Neural progenitor cell (in vitro differentiated cells): ENCODE measurements at regions not wholly inside any gene's neighbourhood (a gene's known extent, or its start where the extent isn't known, plus 50 kb on each side); places are given as distances from the start of the nearest gene placed in this dataset.

ENCODE experiments used
- EZH2 ChIP-seq: fragments of 200-600 bp; sonication (generic); IDR thresholded peaks from 2 replicates; pipeline ENCODE4 v1.6.1; 2017; ENCODE audit warnings: antibody characterized with exemption, mild to moderate bottlenecking, moderate library complexity
- TF ChIP-seq, protein P1 (sequence below): fragments of 200-600 bp; sonication (generic); IDR thresholded peaks from 2 replicates; pipeline ENCODE4 v1.5.1; 2017; ENCODE audit warnings: antibody characterized with exemption, mild to moderate bottlenecking

DNA sequence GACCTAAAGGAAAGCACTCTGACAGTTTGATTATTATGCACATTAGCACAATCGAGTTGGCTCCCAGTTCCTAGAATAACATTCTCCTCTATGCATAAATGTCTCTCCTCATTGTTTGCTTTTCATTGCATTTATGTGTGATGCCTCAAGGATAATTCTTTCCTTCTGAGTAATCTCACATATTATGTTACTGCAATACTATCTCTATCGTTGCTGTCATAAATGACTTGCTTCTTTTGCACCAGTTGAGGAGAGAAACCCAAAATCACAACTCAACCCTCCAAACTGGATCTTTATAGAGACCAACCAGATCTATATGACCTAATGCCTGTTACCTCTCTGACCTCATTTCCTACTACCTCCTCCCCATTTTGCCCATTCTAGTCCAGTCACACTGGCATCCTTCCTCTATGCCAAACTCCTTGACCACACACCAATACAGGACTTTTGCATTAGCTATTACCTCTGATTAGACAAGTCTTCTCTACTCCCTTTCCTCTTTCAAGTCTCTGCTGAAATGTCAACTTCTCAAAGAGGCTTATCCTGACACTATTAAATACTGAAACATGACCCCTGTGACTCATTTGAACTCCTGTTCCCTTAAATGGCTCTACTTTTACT, 1026.0 kb downstream of the TUSC7 start:
- TF ChIP-seq, protein P1, sequence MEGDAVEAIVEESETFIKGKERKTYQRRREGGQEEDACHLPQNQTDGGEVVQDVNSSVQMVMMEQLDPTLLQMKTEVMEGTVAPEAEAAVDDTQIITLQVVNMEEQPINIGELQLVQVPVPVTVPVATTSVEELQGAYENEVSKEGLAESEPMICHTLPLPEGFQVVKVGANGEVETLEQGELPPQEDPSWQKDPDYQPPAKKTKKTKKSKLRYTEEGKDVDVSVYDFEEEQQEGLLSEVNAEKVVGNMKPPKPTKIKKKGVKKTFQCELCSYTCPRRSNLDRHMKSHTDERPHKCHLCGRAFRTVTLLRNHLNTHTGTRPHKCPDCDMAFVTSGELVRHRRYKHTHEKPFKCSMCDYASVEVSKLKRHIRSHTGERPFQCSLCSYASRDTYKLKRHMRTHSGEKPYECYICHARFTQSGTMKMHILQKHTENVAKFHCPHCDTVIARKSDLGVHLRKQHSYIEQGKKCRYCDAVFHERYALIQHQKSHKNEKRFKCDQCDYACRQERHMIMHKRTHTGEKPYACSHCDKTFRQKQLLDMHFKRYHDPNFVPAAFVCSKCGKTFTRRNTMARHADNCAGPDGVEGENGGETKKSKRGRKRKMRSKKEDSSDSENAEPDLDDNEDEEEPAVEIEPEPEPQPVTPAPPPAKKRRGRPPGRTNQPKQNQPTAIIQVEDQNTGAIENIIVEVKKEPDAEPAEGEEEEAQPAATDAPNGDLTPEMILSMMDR, result no peak
- no peak for TF ChIP-seq EZH2
